Heart left ventricle (tissue), 16 donors: ENCODE measurements at regions not wholly inside any gene's neighbourhood (a gene's known extent, or its start where the extent isn't known, plus 50 kb on each side); places are given as distances from the start of the nearest gene placed in this dataset.
A peak's percentile ranks its signal among the peaks of the same experiment; 100 is the strongest.

Experiments
- ATAC-seq, 4 donors: fragments of 200-7000 bp; cut with Tn5 transposase; one replicate each; pipeline ENCODE4 v1.9.1; 2020 to 2022; ENCODE audit warnings: moderate library complexity in 4 of 4, mild to moderate bottlenecking in 3 of 4, moderate number of reproducible peaks in 1 of 4
- DNase-seq, 5 donors: peaks; one replicate each; pipeline ENCODE4 v3.0.0-alpha.2; 2020
- H3K27ac ChIP-seq, 12 donors: fragments of 200-600 bp; sonication (generic) in 4 of 12; one replicate each; pipeline versions ENCODE4 v1.5.0 to v1.8.0; 2016 to 2022; ENCODE audit warnings: mild to moderate bottlenecking in 2 of 12
- H3K27me3 ChIP-seq, 9 donors: fragments of 200-600 bp; sonication (generic) in 2 of 9; one replicate each; pipeline versions ENCODE4 v1.5.1 to v1.8.0; 2016 to 2022; ENCODE audit warnings: mild to moderate bottlenecking in 3 of 9
- H3K36me3 ChIP-seq, 9 donors: fragments of 200-600 bp; sonication (generic) in 2 of 9; one replicate each; pipeline versions ENCODE4 v1.5.0 to v1.8.0; 2018 to 2022; ENCODE audit warnings: mild to moderate bottlenecking in 2 of 9
- H3K4me1 ChIP-seq, 12 donors: fragments of 200-600 bp; sonication (generic) in 4 of 12; one replicate each; pipeline versions ENCODE4 v1.5.0 to v1.8.0; 2016 to 2022; ENCODE audit warnings: mild to moderate bottlenecking in 3 of 12
- H3K4me3 ChIP-seq, 12 donors: fragments of 200-600 bp; sonication (generic) in 4 of 12; one replicate each; pipeline versions ENCODE4 v1.5.0 to v1.8.0; 2017 to 2022; ENCODE audit warnings: mild to moderate bottlenecking in 9 of 12, moderate library complexity in 4 of 12
- H3K9me3 ChIP-seq, 12 donors: fragments of 200-600 bp; sonication (generic) in 4 of 12; one replicate each; pipeline versions ENCODE4 v1.5.0 to v1.8.0; 2016 to 2022; ENCODE audit warnings: mild to moderate bottlenecking in 1 of 12
- POLR2A ChIP-seq, 2 donors: fragments of 450-650 bp; IDR thresholded peaks; one replicate each; pipeline ENCODE4 v1.6.1; 2017; ENCODE audit warnings: antibody characterized with exemption in 2 of 2, mild to moderate bottlenecking in 2 of 2, moderate library complexity in 2 of 2
- WGBS, 4 donors: extraction: QIAGEN DNeasy Blood & Tissue Kit in 2 of 4; methylation state at CpG; one replicate each; pipeline versions ENCODE4 v1.1.5 to v1.1.7; 2013 to 2018; 5-methylcytosine and 5-hydroxymethylcytosine counted together
- intact Hi-C, 10 donors: fragments of 100-400 bp; cut with DNase I; formaldehyde crosslinking; loops; one replicate each; pipeline versions ENCODE4 v1.11.1 to v1.14.2; 2022
- TF ChIP-seq, protein P1 (sequence below), 12 donors: fragments of 200-600 bp; sonication (generic) in 4 of 12; IDR thresholded peaks; one replicate each; pipeline versions ENCODE4 v1.5.0 to v1.8.0; 2018 to 2022; ENCODE audit warnings: antibody characterized with exemption in 12 of 12, mild to moderate bottlenecking in 5 of 12
- donor health status: ischemic (EF 13 %, LVEDD 7.1; RV severe dilation, severe dysfunction).
- donor health status: healthy with polysubstance abuse.
- donor health status: DM: no; HTN: yes; CAD: no.
- donor health status: DM: no; HTN: no; CAD: no.
- donor health status: ischemic (EF 25% LVEDD 6.9; RV normal size, moderate dysfunction).
- donor health status: ischemic (EF 25% LVEDD 5.7; RV mildly dilated, moderate dysfunction).
- donor health status: healthy.
- donor health status: DM: yes; HTN: yes; CAD: no.
- donor health status: ischemic (EF 35%, LVEDD 5.7; RV mildly dilated, moderate dysfunction).
- donor health status: nonischemic (EF 11% LVEDD 7.7; RV severe dilation, severe dysfunction).
- donor health status: DM: yes; HTN: yes; CAD: no.
- donor health status: PGD.
- donor health status: ischemic (EF 29% LVEDD 5.4; RV normal size, mild dysfunction).
- donor health status: nonischemic (EF 23%, LVEDD 6.1; RV moderate dilation, normal function).

DNA sequence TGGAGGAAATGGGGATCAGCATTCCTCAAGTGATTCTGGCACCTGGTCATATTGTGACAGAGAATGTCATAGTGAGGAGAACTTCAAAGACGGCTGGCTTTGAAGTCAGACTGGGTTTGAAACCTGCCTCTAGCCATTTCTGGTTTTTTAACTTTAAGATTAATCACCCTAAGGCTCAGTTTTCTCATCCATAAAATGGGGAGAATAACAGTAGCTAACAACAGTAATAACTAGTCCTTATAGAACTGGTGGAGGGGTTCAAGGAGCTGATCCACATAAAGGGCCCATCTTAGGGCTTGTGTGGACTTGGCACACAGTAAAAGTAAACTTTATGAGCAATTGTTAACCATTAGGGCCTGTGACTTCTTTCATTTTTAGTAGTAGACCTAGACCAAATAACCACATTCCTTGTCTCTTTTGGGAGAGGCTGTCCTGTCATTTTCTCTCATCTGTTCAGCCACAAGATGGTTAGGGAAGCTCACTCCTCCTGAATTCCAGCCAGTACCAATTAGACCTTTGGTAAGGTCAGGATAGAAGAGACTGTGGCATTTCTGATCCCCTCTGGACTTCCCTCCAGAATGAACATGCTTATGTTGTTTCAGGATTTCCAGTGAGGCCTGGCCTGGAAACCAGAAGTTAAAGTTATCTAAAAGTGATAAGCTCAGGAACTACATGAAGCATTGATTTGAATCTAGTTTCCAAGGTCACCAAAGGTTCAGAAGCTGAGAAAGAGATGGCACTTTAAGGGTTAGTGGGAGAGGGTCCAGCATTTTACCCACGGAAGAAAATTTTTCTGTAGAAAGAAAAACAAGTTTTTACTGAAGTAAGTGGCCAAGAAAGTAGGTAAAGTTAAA, 159.3 kb upstream of the DPH6 start:
- WGBS, 4 donors = 45 to 54% (median 48%) methylated on average over 2 of the region's 2 CpGs

GRCh38 chr15:35705884-35706585, 160.1 kb upstream of the DPH6 start:
- no peak for TF ChIP-seq POLR2A (IDR thresholded peaks at IDR 0.05)
- TF ChIP-seq, protein P1, sequence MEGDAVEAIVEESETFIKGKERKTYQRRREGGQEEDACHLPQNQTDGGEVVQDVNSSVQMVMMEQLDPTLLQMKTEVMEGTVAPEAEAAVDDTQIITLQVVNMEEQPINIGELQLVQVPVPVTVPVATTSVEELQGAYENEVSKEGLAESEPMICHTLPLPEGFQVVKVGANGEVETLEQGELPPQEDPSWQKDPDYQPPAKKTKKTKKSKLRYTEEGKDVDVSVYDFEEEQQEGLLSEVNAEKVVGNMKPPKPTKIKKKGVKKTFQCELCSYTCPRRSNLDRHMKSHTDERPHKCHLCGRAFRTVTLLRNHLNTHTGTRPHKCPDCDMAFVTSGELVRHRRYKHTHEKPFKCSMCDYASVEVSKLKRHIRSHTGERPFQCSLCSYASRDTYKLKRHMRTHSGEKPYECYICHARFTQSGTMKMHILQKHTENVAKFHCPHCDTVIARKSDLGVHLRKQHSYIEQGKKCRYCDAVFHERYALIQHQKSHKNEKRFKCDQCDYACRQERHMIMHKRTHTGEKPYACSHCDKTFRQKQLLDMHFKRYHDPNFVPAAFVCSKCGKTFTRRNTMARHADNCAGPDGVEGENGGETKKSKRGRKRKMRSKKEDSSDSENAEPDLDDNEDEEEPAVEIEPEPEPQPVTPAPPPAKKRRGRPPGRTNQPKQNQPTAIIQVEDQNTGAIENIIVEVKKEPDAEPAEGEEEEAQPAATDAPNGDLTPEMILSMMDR (IDR thresholded peaks at IDR 0.05) = no peak
- no peak overlapping the region for H3K4me3 ChIP-seq
- no peaks in the 10 kb centered on the region for H3K27me3 ChIP-seq
- ATAC-seq (peak; percentile 95 to 97 (median 96)), DNase-seq (peak in 4 of 5 donors; percentile 50 to 54 (median 52))
- intact Hi-C loops = loop anchor here in 2 of 10 donors (5.0 to 10.0 kb wide), 2 partner anchors 39 to 59 kb away; no protein-coding TSS in a partner anchor
- H3K27ac ChIP-seq = peak overlapping the region; percentile 51 to 93 (median 78)
- no peaks in the 10 kb centered on the region for H3K36me3 ChIP-seq
- WGBS, 4 donors = 19 to 29% (median 24%) methylated on average over 4 of the region's 4 CpGs
- H3K4me1 ChIP-seq = peaks cover 0 to 33% (median 18%) of the 10 kb centered on the region in 12 donors
- no peaks in the 10 kb centered on the region for H3K9me3 ChIP-seq

More for the DNA sequence above, 159.3 kb upstream of the DPH6 start:
- ATAC-seq (peak in 3 of 4 donors; percentile 56 to 72 (median 61)), DNase-seq (no peak)
- H3K4me3 ChIP-seq = no peak overlapping the region
- TF ChIP-seq, protein P1 (IDR thresholded peaks at IDR 0.05) = no peak
- TF ChIP-seq POLR2A (IDR thresholded peaks at IDR 0.05) = no peak
- no peaks in the 10 kb centered on the region for H3K27me3 ChIP-seq
- intact Hi-C loops = loop anchor here in 2 of 10 donors (5.0 to 10.0 kb wide), 2 partner anchors 38 to 60 kb away; no protein-coding TSS in a partner anchor
- H3K27ac ChIP-seq = peak overlapping the region; percentile 51 to 93 (median 78)
- no peaks in the 10 kb centered on the region for H3K36me3 ChIP-seq
- peaks cover 0 to 33% (median 18%) of the 10 kb centered on the region in 12 donors for H3K4me1 ChIP-seq
- H3K9me3 ChIP-seq = no peaks in the 10 kb centered on the region

- no peak overlapping the region for H3K27ac ChIP-seq
- DNase-seq = no peak
- no peaks in the 10 kb centered on the region for H3K36me3 ChIP-seq
- WGBS, 4 donors = 85 to 94% (median 90%) methylated on average over 2 of the region's 2 CpGs
- intact Hi-C loops = no loop called here
- H3K27me3 ChIP-seq = no peaks in the 10 kb centered on the region
- no peaks in the 10 kb centered on the region for H3K4me1 ChIP-seq
- TF ChIP-seq, protein P1 (IDR thresholded peaks at IDR 0.05) = no peak
- TF ChIP-seq POLR2A (IDR thresholded peaks at IDR 0.05) = no peak
- peaks cover 0 to 4% (median 0%) of the 10 kb centered on the region in 12 donors for H3K9me3 ChIP-seq
- no peak for ATAC-seq
- H3K4me3 ChIP-seq = no peak overlapping the region
Observed at GRCh38 chr15:35712956-35713355, 167.0 kb upstream of the DPH6 start.

- H3K36me3 ChIP-seq = no peaks in the 10 kb centered on the region
- 69 to 91% (median 80%) methylated on average over 2 of the region's 2 CpGs for WGBS, 4 donors
- TF ChIP-seq, protein P1 (IDR thresholded peaks at IDR 0.05) = no peak
- no peak for TF ChIP-seq POLR2A (IDR thresholded peaks at IDR 0.05)
- no peaks in the 10 kb centered on the region for H3K4me1 ChIP-seq
- ATAC-seq = no peak
- no peak overlapping the region for H3K27ac ChIP-seq
- no peak overlapping the region for H3K4me3 ChIP-seq
- no peak for DNase-seq
- peaks cover 0 to 4% (median 0%) of the 10 kb centered on the region in 12 donors for H3K9me3 ChIP-seq
- intact Hi-C loops = no loop called here
- no peaks in the 10 kb centered on the region for H3K27me3 ChIP-seq
Observed at GRCh38 chr15:35713733-35714132, 167.8 kb upstream of the DPH6 start.
